HCT116 (cell line): ENCODE measurements at regions not wholly inside any gene's neighbourhood (a gene's known extent, or its start where the extent isn't known, plus 50 kb on each side); places are given as distances from the start of the nearest gene placed in this dataset.

Experiments used
- POLR2AphosphoS5 ChIP-seq: IDR thresholded peaks from 2 replicates; pipeline ENCODE4 v1.6.1; 2011; ENCODE audit warnings: mild to moderate bottlenecking, low read depth, low read length, moderate library complexity
- SP1 ChIP-seq: IDR thresholded peaks from 2 replicates; pipeline ENCODE4 v1.6.1; 2012; ENCODE audit warnings: low read depth
- TF ChIP-seq, protein P1 (sequence below), 3 experiments: fragments of 200-600 bp in 1 of 3; sonication (generic) in 1 of 3; IDR thresholded peaks in 2 of 3; conservative IDR thresholded peaks in 1 of 3; 2 replicates each; pipeline ENCODE4 v1.5.1; 2012 to 2017; ENCODE audit warnings: low read depth in 2 of 3, low read length in 2 of 3, antibody characterized with exemption in 1 of 3, borderline replicate concordance in 1 of 3, control low read depth in 1 of 3, mild to moderate bottlenecking in 1 of 3, mixed read lengths in 1 of 3, mixed run types in 1 of 3, moderate library complexity in 1 of 3; ENCODE audit not compliant: insufficient read depth in 1 of 3

DNA sequence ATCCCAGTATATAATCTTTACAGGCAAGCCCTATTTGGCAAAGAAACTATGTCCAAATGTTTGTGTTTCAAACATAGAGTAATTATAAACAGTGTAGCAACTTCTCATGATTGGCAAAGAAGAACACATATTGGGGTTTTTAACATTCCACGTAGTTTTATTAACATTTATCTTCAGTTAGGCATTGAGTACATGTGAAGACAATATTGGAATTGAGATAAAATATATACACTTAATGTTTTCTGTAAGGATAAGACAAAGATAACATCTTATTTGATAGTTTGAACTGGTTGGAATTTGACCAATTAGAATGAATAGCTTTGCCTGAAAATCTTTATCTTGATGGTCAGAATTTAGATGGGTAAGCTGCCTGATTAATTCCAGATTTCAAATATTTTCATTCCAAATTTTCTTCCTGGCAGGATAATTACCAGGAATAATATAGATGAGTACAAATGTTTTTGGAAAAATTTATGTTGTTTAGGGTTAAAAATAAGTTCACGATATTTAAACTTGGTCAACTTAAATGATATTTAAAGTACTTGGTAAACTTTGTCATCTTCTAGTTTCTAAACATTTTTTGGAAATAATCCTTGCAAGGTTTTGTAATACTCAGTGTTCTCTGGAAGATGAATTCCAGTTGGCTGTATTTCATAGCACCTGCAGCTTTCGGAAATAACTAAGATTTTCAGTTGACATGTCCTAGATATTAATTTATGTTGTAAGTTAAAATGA, 536.5 kb upstream of the SPRY2 start:
- TF ChIP-seq SP1 (no peak), POLR2AphosphoS5 (no peak)
- TF ChIP-seq, protein P1, sequence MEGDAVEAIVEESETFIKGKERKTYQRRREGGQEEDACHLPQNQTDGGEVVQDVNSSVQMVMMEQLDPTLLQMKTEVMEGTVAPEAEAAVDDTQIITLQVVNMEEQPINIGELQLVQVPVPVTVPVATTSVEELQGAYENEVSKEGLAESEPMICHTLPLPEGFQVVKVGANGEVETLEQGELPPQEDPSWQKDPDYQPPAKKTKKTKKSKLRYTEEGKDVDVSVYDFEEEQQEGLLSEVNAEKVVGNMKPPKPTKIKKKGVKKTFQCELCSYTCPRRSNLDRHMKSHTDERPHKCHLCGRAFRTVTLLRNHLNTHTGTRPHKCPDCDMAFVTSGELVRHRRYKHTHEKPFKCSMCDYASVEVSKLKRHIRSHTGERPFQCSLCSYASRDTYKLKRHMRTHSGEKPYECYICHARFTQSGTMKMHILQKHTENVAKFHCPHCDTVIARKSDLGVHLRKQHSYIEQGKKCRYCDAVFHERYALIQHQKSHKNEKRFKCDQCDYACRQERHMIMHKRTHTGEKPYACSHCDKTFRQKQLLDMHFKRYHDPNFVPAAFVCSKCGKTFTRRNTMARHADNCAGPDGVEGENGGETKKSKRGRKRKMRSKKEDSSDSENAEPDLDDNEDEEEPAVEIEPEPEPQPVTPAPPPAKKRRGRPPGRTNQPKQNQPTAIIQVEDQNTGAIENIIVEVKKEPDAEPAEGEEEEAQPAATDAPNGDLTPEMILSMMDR (IDR thresholded peaks at IDR 0.05 in 2 of 3, conservative IDR thresholded peaks at IDR 0.05 in 1 of 3; ENCODE audit: borderline replicate concordance in 1 of 3, insufficient read depth in 1 of 3, low read depth in 2 of 3, low read length in 2 of 3): no peak
